GM12891 (cell line): ENCODE measurements at regions not wholly inside any gene's neighbourhood (a gene's known extent, or its start where the extent isn't known, plus 50 kb on each side); places are given as distances from the start of the nearest gene placed in this dataset.

Source experiments
- POLR2A ChIP-seq: IDR thresholded peaks from 2 replicates; pipeline ENCODE4 v1.6.1; 2011; ENCODE audit warnings: low read depth, low read length, control low read depth
- POLR2AphosphoS5 ChIP-seq: IDR thresholded peaks from 2 replicates; pipeline ENCODE4 v1.6.1; 2011; ENCODE audit warnings: low read depth, low read length, control low read depth

DNA sequence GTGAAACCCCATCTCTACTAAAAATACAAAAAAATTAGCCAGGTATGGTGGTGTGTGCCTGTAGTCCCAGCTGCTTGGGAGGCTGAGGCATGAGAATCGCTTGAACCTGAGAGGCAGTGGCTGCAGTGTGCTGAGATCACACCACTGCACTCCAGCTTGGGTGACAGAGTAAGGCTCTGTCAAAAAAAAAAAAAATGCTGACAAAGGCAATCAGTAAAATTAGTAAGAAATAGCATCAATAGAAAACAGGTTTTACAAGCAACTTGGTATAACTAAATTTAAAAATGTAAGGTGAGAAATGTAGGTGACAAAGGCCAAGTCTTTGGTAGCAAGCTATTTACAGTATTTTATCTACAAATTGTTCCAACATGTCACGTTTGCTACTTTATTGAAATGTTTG is 421.4 kb upstream of the RGPD4 start:
- TF ChIP-seq POLR2A (no peak), POLR2AphosphoS5 (no peak)
